Suppressor macrophage (primary cell): ENCODE measurements at regions not wholly inside any gene's neighbourhood (a gene's known extent, or its start where the extent isn't known, plus 50 kb on each side); places are given as distances from the start of the nearest gene placed in this dataset.

Experiments used
- DNase-seq, 4 experiments: peaks; one replicate each; pipeline ENCODE4 v3.0.0-alpha.2; 2020 to 2022

DNA sequence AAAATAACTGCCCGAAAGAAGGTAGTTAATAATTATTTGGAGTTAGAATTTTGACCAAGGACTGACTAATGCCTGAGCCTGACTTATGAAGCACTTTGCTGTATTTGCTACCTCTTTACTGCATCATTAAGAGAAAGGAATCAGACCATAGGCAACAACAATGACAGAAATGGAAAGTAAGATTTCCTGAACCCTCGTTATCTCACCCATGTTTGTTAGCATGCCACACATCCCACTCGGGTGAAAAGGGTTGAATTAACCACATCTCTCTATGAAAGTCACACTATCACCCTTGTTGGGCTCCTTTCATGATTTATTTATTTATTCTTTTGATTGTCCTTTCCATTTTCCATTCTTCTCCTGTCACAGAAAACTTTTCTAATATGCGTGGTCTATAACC is 59.6 kb downstream of the OLIG3 start:
- DNase-seq: no peak

DNA sequence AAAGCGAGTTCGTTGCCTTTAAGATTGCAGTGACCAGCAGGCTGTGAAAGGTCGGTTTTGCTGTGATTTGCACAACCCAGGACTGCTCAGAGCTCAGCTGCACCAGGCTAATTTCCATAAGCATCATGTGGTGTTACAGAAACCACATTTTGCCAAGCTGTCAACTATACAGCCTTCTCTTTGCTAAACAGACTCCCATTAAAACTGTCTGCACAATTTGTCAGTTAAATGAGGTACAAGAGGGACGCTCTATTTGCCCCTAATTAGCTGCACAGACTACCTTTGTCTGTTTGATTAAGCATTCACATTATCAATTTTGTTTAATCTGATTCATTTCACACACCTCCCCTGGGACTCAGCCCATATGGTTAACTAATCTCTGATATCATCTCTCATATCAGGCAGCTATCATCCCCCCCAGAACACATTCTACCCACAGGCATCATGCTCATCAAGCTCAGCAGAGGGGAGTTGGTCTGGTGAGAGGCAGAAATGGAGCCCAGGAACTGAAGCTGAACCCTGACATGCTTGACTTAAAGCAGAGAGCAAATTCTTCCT is 62.1 kb downstream of the OLIG3 start:
- no peak for DNase-seq

DNA sequence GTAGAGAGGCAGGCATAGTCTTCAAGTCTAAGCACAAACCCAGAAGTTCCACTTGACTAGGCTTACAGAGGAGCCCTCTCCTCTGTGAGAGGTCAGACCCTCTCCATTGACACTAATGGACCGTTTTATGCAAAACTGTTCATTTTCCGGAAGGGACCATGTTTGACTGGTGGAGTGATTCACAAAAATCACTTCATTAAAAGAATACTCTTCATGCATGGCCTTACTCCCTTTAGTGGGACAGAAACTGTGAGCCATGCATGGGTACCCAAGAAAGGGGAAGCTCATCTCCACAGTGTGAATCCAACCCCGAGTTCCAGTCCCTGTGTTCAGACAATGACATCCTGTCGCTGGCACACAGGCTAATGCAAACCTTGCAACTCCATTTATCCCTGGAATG is 63.2 kb downstream of the OLIG3 start:
- DNase-seq: no peak

DNA sequence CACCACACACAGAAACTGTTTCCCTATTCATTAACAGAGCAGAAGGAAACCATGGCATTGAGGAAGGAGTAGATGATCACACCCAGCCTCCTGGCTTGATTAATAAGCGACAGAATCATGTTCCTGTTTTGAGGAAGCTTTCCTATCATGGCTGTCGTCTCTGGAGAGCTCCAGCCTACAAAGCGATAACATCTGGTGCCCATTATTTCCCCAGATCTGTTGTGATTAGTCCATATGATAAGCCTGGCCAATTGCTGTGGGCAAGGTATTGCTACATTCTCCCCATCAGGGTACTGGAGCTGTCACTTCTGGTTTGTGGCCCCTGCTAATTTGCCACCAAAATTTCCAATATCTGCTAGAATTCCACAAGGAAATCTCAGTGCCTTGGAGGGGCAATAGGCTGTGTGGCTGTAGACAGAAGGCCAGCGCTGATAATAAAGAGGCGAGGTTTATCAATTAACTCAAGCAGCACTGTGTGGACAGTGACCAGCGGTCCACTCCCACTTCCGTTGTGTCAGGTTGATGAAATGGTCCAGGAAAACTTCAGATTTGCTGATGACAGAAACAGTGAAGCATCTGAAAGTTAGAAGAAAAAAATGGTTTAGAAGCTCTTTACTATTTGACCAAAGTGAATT is 66.4 kb downstream of the OLIG3 start:
- peak in 3 of 4 experiments; percentile 11 to 22 (median 16) for DNase-seq

DNA sequence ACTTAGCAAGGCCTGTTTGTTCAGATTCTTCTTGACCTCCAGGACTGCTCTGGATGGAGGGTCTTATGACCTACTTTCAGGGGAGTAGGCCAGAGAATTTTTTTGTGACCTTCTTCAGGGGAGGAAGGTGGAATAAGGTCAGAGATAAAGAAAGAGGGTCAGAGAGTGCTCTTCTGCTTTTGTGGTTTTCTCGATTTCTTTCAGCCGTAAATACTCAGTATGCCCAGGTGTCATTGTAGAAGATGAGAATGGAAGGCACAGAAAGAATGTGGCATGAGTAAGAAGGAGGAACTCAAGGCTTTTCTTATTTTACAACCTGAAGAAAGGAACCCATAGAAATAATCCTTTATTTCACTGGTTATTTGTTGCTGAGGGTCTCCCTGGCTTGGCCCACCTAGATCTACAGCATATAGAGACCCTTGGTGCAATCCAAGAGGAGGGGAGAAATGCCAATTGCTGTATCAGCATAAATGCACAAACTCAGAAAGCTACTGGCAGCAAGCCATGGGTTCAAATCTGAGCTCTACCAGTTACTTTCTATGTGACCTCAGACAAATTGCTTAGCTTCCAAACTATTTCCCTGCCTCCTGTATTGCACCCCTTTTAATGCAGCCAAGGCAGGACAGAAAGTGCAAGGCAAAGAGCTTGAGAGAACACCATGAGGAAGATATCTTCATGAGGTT is 68.0 kb downstream of the OLIG3 start:
- DNase-seq: no peak

DNA sequence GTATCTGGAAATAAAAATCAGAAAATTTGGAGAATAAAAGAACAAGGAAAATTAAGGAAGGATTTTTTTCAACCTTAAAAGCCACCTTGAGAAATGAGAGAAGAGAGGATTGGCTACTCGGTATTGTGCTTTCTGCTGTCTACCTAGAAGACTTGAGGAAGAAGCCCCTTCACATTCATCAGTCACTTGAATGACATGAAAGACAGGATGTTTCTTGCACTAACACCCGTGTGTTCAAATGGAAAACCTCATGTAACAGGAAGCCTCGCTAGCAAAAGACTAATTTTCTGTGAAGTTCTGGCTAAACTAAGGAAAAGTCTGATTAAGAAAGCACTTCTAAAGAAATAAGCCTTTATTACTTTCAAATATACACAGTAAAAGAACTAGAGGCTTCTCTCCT is 69.9 kb downstream of the OLIG3 start:
- DNase-seq: no peak

DNA sequence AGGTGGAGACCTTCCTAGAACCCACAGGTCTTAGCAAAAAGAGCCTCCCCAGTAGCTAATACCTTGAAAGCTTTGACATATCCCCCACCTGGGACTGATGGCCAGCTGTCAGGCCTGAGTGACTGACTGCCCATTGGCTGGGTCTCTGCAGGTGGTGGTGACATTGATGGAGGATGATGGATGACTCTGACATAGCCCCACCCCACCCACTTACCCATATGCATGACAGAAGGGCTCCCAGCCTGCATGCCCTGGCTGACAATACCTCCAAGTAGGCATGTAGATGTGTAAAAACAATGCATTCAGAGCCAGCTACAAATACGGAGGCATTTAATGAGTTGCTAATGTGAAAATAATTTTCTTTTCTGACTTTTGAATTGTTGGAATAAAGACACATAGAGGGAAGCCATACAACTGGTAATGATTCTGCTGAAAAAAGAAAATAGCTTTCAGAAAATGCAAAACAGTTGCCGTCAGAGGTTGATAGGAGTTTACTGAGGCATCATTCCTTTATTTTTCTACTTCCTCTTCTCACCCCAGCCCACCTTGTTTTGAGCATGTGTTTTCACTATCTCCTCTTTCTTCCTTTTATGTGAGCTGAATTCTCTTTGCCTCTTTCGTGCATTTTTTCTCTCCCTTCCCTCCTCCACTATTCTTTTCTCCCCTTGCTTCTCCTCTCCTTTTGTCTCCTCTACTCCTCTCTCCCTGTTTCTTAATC is 70.6 kb downstream of the OLIG3 start:
- no peak for DNase-seq

DNA sequence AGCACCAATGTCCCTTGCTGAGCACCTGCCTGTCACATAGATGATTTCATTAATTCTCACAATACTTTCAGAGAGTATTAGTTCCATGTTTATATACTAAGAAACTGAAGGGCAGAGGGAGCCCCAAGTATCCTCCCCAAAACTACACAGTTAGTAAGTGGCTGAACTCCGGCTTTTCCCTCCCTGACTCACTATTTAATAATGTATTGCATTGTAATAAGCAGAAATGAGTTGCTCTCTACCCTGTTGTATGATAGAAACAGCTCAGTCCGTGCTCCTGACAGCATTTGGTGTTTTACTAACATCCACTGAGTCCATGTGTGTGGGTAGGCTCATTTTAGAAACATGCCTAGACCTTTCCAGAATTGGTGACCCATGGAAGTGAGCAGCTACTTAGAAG is 76.8 kb downstream of the OLIG3 start:
- DNase-seq: no peak

DNA sequence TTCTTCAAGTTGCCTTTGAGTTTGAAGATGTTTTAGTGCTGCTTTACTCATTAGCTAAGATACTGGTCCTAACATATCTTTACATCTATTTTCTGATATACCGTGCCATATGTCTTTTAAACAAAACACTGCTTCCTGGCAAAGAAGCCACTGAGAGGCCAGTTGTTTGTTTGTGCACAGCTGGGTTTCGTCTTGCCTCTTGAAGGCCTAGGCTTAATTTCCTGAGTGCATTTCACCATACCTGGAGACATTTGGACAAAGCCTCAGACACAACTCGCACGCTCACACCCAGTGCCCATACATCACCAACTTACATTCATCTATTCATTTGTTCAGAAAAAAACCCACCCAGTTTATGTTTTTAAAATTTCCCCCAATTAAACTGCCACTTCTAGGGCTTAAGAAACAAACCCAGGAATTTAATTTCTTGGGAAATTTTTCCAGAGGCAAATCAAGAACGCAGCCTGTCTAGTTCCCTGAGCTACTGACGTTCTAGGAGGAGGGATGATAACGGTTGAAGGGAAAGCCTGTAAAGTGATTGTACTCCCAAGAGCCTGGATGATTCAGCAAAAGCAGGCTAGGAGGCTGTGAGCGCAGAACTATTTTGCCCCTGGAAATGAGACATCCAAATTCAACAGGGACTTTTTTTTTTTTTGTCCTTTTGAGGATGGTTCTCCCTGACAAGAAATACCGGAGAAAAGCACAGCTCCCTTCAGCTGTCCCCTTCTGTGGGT is 77.7 kb downstream of the OLIG3 start:
- DNase-seq: no peak

DNA sequence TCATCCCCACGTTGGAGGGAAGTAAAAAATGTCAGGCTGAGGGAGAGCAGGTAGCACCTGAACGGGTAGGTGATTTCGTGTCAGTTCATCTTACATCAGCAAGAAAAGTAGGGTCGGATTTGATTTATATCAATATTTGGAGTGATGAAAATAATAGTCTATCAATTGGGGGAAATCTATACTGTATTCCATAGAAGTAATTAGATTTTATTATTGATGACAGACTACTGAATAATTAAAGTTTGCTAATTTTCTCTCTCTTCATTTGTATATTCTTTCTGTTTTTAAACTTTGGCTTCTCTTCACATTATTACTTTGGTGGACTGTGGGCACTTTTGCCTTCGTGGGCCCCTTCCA is 78.4 kb downstream of the OLIG3 start:
- DNase-seq: no peak

DNA sequence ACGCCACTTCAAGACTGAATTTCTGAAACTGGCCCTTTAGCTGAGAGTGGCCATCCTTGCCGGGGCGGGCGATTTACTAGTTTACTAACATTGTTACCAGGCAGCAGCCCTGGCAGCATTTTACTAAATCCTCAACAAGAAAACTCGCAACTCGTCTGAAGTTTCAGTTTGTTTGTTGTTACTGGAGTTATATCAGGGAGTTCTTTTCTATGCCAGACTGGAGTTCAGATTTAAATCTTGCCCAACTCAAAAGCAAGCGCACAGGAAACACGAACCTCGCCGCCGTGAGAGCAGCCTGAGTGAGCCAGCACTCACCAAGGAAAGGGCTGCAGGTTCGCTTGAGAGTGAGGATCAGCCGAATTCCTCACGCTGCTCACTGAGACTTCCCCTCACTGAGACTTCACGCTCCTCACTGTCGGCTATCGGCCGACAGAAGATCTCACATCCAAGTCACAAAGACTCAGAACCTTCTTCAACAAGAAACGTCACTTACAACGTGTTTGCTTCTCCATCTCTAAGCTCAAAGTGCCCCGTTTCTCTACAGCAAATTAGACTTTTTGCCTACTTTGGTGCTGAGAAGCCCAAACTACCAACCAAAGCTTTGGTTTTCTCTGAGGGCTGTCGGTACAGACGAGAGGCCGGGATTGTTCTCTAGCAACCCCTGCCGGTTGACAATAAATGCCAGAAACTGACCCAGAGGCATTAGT is 78.9 kb downstream of the OLIG3 start:
- peak; percentile 81 to 86 (median 83) for DNase-seq

DNA sequence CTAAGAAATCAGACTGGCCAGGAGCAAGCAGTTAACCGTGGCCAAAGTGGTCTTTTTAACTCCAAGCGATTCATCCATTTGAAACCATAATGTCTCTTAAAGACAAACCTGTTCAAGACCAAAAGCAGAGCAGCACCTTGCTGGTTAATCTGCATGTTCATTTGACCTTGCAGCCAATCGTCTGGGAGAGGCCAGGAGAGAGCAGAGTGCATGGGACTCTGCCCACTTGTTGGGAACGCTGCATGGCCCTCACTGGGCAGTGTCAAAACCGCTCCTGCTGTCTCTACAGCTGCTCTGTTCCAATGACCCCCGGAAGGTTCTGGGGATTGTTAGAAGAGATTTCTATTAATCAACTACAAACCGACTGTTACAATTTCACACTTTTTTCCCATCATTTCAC is 79.6 kb downstream of the OLIG3 start:
- no peak for DNase-seq

DNA sequence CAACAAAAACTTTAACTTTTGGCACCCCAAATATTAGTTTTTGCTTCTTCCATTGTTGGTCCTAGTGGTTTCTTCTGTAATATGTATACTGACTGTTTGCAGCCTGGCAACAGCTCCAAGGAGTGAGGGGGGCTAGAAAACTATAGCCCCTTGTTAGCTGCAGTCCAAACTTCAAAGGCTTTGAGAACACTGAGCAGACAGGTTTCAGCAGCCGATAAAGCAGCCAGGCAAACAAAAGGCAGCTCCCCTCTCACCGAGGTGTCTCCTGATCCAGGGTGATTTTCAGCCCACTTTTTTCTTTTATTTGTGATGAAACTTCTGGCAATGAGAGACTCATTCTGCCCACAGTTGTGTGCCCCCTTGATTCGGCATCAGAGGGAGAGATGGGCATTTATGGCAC is 80.7 kb downstream of the OLIG3 start:
- DNase-seq: no peak

DNA sequence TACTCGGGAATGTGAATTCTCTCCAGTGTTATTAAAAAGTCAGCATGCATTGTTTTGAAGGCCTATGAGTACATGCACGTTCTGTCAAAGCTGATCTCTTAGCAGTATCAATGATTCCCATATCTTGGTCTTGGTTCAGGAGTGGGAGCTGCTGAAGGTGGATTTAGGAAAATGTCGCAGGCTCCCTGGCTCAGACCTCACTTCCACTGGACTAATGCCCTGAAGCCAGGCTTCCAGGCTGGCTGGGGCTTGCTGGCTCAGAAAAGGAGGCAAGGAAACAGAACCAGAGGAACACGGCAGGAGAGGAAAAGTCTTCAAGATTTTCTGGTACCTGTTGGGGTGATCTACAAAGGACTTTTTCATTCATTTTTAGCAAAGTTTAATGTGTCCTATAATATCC is 81.6 kb downstream of the OLIG3 start:
- DNase-seq: no peak

DNA sequence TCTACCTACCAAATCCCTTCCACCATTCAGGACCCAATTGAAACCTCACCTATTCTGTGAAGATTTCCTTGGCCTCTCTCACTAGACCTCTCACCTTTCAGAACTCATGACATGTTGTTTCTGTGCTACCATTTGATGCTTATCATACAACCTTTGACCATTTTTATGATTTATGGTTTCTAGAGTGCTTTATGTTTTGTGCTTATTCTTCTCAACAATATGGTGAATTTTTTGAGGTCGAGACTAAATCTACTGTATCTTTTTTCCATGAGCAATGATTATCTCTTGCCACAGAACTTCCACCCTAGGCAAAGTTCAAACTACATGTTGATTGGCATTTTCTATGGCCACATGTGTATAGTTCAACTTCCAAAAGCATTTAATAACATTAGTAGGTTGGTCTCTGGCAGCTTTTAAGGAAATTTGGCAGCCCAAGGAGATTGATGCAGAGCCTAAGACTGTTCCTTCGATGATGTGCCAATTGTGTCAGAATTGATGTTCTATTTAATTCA is 84.9 kb downstream of the OLIG3 start:
- DNase-seq: no peak

DNA sequence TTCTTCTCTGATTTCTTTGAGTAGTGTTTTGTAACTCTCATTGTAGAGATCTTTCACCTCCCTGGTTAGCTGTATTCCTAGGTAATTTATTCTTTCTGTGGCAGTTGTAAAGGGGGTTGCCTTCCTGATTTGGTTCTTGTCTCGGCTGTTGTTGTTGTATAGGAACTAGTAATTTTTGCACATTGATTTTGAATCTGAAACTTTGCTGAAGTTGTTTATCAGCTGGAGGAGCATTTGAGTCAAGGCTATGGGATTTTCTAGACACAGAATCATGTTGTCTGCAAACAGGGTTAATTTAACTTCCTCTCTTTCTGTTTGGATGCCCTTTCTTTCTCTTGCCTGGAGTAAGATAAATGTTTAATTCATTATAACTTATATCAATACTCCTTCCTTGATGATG is 86.4 kb downstream of the OLIG3 start:
- DNase-seq: no peak

DNA sequence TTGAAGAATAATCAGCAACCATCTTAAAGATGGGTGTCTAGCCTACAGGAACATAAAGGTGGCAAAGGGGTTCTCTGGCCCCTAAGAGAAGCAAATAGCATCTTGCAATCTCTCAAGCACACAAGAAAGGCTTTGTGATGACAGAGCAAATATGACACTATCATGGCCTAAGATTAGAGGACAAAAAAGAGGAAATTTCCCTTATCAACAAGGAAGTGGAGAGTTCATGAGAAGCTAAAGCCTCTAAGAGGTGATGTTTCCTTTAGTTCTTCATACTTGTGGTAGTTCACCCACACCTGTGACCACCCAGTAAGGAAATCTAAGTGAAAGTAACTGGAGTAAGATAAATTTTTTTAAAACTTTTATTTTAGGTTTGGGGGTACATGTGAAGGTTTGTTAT is 88.4 kb downstream of the OLIG3 start:
- peak in 1 of 4 experiments; percentile 17 for DNase-seq

DNA sequence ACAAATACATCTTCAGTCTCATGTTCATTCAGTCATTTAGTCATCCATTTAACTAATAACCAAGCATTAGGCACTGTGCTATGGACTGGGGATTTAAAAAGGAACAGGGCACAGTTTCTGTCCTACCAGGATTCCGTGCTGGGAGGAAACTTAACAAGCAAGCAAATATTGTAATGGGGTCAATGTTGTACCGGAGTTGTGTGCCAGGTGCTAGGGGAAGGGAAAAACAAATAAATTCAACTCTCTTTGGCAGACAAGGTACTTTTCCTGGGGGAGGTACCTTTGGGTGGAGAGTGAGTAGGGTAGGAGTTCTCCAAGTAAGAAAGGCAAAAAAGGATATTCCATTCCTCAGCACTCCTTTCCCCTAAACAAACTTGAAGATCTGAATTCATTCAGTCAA is 90.3 kb downstream of the OLIG3 start:
- DNase-seq: no peak

DNA sequence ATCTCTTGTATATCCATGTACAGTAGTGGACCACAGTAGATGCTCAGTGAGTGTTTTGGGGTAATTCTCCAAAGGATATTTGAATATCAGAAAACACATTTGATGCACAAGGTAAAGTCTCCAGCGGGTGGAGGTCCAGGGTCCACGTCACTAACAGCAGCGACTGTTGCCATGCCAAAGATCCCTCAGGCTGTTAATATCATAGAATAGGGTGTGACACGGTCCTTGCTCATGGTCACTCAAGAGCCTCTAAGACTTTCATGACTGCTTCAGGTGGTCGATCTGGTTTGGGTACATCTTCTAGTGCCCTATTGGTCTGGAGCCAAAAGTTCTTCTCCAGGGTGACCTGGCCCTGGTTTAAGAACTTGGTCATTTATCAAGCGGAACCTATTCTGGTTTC is 90.8 kb downstream of the OLIG3 start:
- no peak for DNase-seq

DNA sequence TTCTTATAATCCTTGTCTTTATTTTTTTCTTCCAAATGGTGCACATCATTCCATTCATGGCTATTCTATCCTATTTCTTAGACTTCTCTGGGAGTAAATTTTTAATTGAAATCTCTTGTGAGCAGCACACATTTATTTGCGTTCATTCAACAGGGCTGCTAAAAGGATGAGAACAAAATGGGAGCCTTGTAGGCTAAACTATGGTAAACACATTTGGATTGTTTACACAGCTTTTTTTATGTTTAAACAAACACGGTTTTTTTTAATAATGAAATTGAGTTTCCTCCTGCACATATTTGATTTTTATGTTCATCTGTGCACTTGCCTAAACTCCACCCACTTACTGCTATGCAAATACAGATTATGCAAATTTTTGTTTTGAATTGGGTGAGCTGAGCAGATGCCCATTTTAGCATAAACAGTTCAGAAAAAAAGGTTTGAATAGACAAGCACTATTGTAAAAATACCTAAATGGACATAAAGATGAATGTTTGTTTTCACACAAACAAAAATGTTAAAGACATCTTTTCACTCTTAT is 92.0 kb downstream of the OLIG3 start:
- DNase-seq: no peak

DNA sequence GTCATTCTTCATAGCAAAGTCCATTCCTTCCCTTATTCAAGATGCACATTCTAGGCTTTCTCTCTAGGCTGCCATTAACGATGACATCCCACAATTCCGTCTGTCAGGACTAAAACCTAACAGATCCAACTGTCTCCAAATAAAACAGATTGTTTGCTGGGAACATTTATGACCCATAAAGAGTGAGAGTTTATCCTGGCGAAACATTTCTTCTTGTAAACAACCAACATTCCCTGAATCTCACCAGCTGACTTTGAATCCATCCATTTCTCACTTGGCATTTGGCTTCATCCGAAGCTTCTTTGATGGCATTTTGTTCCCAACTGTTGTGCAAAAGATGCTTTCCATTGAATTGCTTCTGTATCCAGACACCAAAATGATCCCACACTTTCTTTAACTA is 93.1 kb downstream of the OLIG3 start:
- no peak for DNase-seq

DNA sequence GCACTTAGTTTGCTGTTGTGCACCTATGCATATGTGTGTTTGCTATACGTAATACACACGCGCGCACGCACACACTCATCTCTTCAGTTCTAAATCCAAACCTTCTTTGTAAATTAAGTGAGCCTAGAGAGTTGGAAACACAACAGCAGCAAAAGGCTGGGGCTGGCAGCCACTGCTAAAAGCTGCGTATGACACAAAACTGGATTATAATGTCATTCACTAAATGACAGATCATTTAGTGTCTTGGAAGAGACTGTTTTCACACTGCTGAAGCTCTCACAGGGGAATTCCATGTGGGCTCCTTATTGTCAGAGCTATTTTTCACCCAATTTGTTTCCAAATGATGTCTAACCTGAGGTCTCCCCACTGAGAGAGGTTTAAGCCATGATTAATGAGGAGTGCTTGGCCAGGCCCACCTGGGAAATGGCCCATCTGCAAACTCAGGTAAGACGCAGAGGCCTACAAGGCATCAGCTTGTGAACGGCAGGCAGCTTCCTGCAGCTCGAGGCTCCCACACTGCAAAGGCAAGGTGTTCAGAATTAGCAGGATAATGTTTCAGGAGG is 94.2 kb downstream of the OLIG3 start:
- DNase-seq: no peak
